Adipocyte (in vitro differentiated cells): ENCODE measurements at regions not wholly inside any gene's neighbourhood (a gene's known extent, or its start where the extent isn't known, plus 50 kb on each side); places are given as distances from the start of the nearest gene placed in this dataset.

ENCODE experiments used
- DNase-seq: peaks from one replicate; pipeline ENCODE4 v3.0.0-alpha.2; 2015; ENCODE audit warnings: low read depth
- H3K27me3 ChIP-seq: replicated peaks from 2 replicates; pipeline ENCODE4 v1.7.0; 2013; ENCODE audit warnings: mild to moderate bottlenecking, low read length, moderate library complexity; ENCODE audit not compliant: control insufficient read depth, insufficient read depth
- H3K36me3 ChIP-seq: 2 replicates; pipeline ENCODE4 v1.7.0; 2013; ENCODE audit warnings: low read length, mild to moderate bottlenecking, moderate library complexity; ENCODE audit not compliant: control insufficient read depth, insufficient read depth, severe bottlenecking
- H3K4me1 ChIP-seq: 2 replicates; pipeline ENCODE4 v1.7.0; 2013; ENCODE audit warnings: mild to moderate bottlenecking, low read length, moderate library complexity; ENCODE audit not compliant: control insufficient read depth, insufficient read depth
- H3K4me3 ChIP-seq: 2 replicates; pipeline ENCODE4 v1.7.0; 2013; ENCODE audit warnings: mild to moderate bottlenecking, low read length, moderate library complexity
- H3K9ac ChIP-seq: 2 replicates; pipeline ENCODE4 v1.7.0; 2013; ENCODE audit warnings: mild to moderate bottlenecking, low read length, moderate library complexity
- H3K9me3 ChIP-seq: 2 replicates; pipeline ENCODE4 v1.7.0; 2013; ENCODE audit warnings: mild to moderate bottlenecking, low read length, moderate library complexity; ENCODE audit not compliant: control insufficient read depth

- no peak for DNase-seq
- no peaks in the 10 kb centered on the region for H3K36me3 ChIP-seq
- peaks cover 4% of the 10 kb centered on the region for H3K9me3 ChIP-seq
- H3K27me3 ChIP-seq = peaks cover 27% of the 10 kb centered on the region
- peaks cover 7% of the 10 kb centered on the region for H3K4me1 ChIP-seq
- no peak overlapping the region for H3K9ac ChIP-seq
- peak overlapping the region; percentile 59 for H3K4me3 ChIP-seq
These were observed 82.7 kb upstream of the NEURL1B start for GRCh38 chr5:172558076-172558976.

- Histone ChIP-seq H3K4me1 (peaks cover 7% of the 10 kb centered on the region), H3K36me3 (no peaks in the 10 kb centered on the region), H3K4me3 (no peak overlapping the region), H3K9me3 (peaks cover 4% of the 10 kb centered on the region), H3K9ac (no peak overlapping the region), H3K27me3 (peaks cover 32% of the 10 kb centered on the region)
- no peak for DNase-seq
These were observed 84.0 kb upstream of the NEURL1B start for GRCh38 chr5:172556971-172557461.

GRCh38 chr5:172556262-172556661 lies 84.8 kb upstream of the NEURL1B start:
- DNase-seq = peak; percentile 16
- H3K36me3 ChIP-seq = no peaks in the 10 kb centered on the region
- peaks cover under 1% of the 10 kb centered on the region for H3K9me3 ChIP-seq
- no peak overlapping the region for H3K9ac ChIP-seq
- peaks cover 33% of the 10 kb centered on the region for H3K27me3 ChIP-seq
- H3K4me3 ChIP-seq = no peak overlapping the region
- H3K4me1 ChIP-seq = peaks cover 7% of the 10 kb centered on the region

- Histone ChIP-seq H3K4me3 (no peak overlapping the region), H3K9me3 (no peaks in the 10 kb centered on the region), H3K27me3 (peaks cover 42% of the 10 kb centered on the region), H3K9ac (no peak overlapping the region), H3K4me1 (peaks cover 7% of the 10 kb centered on the region), H3K36me3 (no peaks in the 10 kb centered on the region)
- no peak for DNase-seq
These were observed 86.5 kb upstream of the NEURL1B start for GRCh38 chr5:172554562-172554961.

- peaks cover 7% of the 10 kb centered on the region for H3K4me1 ChIP-seq
- no peak for DNase-seq
These were observed 87.2 kb upstream of the NEURL1B start for GRCh38 chr5:172553903-172554302.

GRCh38 chr5:172553167-172553566 lies 87.9 kb upstream of the NEURL1B start:
- no peaks in the 10 kb centered on the region for H3K9me3 ChIP-seq
- H3K4me1 ChIP-seq = peaks cover 7% of the 10 kb centered on the region
- H3K27me3 ChIP-seq = peaks cover 49% of the 10 kb centered on the region
- H3K36me3 ChIP-seq = no peaks in the 10 kb centered on the region
- H3K4me3 ChIP-seq = no peak overlapping the region
- no peak overlapping the region for H3K9ac ChIP-seq
- DNase-seq = no peak

More at GRCh38 chr5:172553903-172554302, 87.2 kb upstream of the NEURL1B start:
- H3K36me3 ChIP-seq = no peaks in the 10 kb centered on the region
- no peak overlapping the region for H3K9ac ChIP-seq
- H3K9me3 ChIP-seq = no peaks in the 10 kb centered on the region
- H3K4me3 ChIP-seq = no peak overlapping the region
- H3K27me3 ChIP-seq = peaks cover 42% of the 10 kb centered on the region

- no peaks in the 10 kb centered on the region for H3K4me1 ChIP-seq
- DNase-seq = no peak
- peaks cover 71% of the 10 kb centered on the region for H3K27me3 ChIP-seq
- no peak overlapping the region for H3K4me3 ChIP-seq
- H3K9ac ChIP-seq = no peak overlapping the region
- no peaks in the 10 kb centered on the region for H3K36me3 ChIP-seq
- no peaks in the 10 kb centered on the region for H3K9me3 ChIP-seq
These were observed 90.1 kb upstream of the NEURL1B start for GRCh38 chr5:172550996-172551395.

- peaks cover 76% of the 10 kb centered on the region for H3K27me3 ChIP-seq
- DNase-seq = no peak
- H3K9ac ChIP-seq = no peak overlapping the region
- no peaks in the 10 kb centered on the region for H3K9me3 ChIP-seq
- no peaks in the 10 kb centered on the region for H3K4me1 ChIP-seq
- H3K36me3 ChIP-seq = no peaks in the 10 kb centered on the region
- H3K4me3 ChIP-seq = no peak overlapping the region
These were observed 90.8 kb upstream of the NEURL1B start for GRCh38 chr5:172550096-172550765.

GRCh38 chr5:172549696-172550095 lies 91.4 kb upstream of the NEURL1B start:
- peaks cover 77% of the 10 kb centered on the region for H3K27me3 ChIP-seq
- DNase-seq = no peak
- H3K9ac ChIP-seq = no peak overlapping the region
- H3K9me3 ChIP-seq = no peaks in the 10 kb centered on the region
- H3K4me1 ChIP-seq = no peaks in the 10 kb centered on the region
- H3K36me3 ChIP-seq = no peaks in the 10 kb centered on the region
- H3K4me3 ChIP-seq = no peak overlapping the region

GRCh38 chr5:172548981-172549687 lies 91.9 kb upstream of the NEURL1B start:
- Histone ChIP-seq H3K4me3 (no peak overlapping the region), H3K9ac (no peak overlapping the region), H3K27me3 (peaks cover 77% of the 10 kb centered on the region), H3K36me3 (no peaks in the 10 kb centered on the region), H3K4me1 (no peaks in the 10 kb centered on the region), H3K9me3 (no peaks in the 10 kb centered on the region)
- DNase-seq = no peak

GRCh38 chr5:172548311-172548731 lies 92.7 kb upstream of the NEURL1B start:
- H3K27me3 ChIP-seq = peaks cover 78% of the 10 kb centered on the region
- H3K9me3 ChIP-seq = no peaks in the 10 kb centered on the region
- no peaks in the 10 kb centered on the region for H3K4me1 ChIP-seq
- H3K4me3 ChIP-seq = no peak overlapping the region
- no peak overlapping the region for H3K9ac ChIP-seq
- no peak for DNase-seq
- no peaks in the 10 kb centered on the region for H3K36me3 ChIP-seq
